Stimulated activated CD4-positive, alpha-beta T cell treated with anti-CD3 and anti-CD28 coated beads, Interleukin-15, amount 100 ng/mL, for 48 hours (primary cell): ENCODE measurements at regions not wholly inside any gene's neighbourhood (a gene's known extent, or its start where the extent isn't known, plus 50 kb on each side); places are given as distances from the start of the nearest gene placed in this dataset.
"Not testable (repeated sequence)": the region's sequence is repeated elsewhere in the genome, so short reads cannot be mapped to it uniquely, and the experiment has no call there.

Experiments used
- DNase-seq, 2 donors: peaks; one replicate each; pipeline ENCODE4 v3.0.0-alpha.2; 2020; ENCODE audit warnings: low read depth in 2 of 2

- DNase-seq, result no peak
Measured at GRCh38 chr17:70709596-70709995, 540.3 kb downstream of the KCNJ2 start.

DNA sequence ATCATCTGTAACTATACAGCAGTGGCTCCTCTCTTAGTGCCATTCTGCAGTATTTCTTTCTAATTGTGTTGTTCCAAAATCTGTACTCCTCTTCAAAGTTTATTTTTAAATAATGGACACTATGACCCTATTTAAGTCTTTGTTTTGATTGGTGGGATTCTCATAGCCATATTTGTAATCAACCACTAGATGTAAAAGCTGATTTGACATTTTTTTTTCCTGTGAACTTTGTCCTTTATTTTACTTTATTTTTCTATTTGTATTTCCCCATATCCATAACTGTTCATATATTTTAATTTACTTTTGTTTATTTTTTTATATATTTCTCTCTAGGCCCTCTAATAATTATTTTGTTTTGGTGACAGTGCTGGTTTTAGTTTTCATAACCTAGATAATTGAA, 544.4 kb downstream of the KCNJ2 start:
- DNase-seq, result no peak

DNA sequence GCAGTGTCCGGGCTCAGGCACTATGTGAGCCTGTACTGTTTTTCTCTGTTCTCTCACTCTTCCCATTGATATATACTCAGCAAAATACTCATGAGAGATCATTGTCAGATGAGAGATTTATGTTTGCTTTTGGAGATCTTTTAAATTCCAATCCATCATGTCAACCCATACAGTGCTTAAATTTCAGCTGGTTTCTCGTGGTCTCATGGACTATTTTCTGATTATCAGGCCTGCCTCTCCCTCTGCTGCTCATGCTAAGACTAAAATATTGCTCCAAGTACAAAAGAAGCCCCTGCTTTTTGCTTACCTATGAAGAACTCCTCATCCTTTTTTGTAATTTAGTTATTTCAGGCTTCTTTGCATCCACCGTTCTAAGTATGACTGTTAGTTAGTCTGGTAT, 547.2 kb downstream of the KCNJ2 start:
- DNase-seq, result no peak

- DNase-seq, result no peak
Measured at GRCh38 chr17:70717042-70717441, 547.7 kb downstream of the KCNJ2 start.

DNA sequence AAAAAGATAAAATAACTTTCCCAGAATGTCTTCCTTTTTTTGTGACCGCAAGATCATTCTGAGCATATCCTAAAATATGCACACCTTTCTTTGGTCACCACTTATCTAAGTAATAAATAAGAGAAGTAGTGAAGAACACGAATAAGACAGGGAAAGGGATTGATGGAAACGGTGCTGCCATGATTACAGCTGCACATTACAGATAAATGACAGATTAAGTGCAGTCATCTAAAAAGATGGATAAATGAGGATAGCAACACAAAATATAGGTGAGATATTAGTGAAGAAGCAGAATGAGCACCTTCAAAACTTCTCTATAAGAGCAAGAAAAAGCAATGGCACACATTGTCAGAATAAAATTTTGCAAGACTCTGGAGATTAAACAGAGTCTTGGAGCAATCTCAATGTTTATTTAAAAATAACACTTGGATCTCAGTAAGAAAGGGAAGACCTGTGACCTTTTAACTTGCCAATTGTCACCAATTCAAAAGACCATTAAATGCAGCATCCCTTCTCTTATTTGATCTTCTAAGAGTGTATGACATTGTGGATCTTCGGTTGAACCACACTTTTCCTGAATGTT, 567.1 kb downstream of the KCNJ2 start:
- DNase-seq, result no peak

GRCh38 chr17:70739065-70739464, 569.7 kb downstream of the KCNJ2 start:
- no peak for DNase-seq

DNA sequence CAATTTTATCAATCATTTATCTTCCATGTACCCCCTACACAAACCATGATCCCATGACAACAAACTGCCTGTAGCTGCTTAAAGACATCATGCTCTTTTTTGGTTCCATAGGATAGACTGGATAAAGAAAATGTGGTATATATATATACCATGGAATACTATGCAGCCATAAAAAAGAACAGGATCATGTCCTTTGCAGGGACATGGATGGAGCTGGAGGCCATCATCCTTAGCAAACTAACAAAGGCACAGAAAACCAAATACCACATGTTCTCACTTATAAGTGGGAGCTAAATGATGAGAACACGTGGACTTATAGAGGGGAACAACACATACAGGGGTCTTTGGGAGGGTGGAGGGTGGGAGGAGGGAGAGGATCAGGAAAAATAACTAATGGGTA, 577.2 kb downstream of the KCNJ2 start:
- DNase-seq, result not testable (repeated sequence)

GRCh38 chr17:70750983-70751382, 581.7 kb downstream of the KCNJ2 start:
- DNase-seq, result no peak

GRCh38 chr17:70752461-70752860, 583.1 kb downstream of the KCNJ2 start:
- not testable (repeated sequence) for DNase-seq

DNA sequence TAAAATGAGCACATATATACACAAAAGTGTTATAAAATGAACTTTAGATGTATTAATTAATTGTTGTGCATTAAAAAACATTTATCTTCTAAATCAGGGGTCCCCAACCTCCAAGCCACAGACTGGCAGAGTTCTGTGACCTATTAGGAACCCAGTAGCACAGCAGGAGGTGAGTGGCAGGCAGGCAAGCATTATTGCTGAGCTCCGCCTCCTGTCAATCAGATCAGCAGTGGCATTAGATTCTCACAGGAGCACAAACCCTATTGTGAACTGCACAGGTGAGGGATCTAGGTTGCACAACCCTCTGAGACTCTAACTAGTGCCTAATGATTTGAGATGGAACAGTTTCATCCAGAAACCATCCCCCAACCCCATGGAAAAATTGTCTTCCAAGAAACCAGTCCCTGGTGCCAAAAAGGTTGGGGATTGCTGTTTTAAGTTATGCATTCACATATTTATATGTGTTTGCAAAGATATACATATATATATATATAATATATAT, 583.7 kb downstream of the KCNJ2 start:
- DNase-seq, result no peak

DNA sequence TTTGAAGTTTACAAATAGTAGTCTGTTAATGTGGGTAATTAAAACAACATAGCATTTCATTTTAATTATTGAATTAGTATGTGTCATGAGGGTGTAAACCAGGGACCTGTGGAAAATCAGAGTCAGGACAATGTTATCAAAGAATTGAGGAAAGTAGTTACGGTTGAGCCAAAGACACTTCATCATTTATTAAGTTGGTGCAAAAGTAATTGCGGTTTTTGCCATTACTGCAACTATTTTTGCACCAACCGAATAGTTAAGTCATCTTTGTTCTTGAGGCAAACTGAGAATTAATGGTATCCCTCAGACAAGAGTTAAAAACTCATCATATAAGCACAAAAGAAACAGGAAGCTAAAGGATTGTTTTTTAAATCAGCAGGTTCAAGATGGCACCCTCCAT, 593.7 kb downstream of the KCNJ2 start:
- no peak for DNase-seq

GRCh38 chr17:70767102-70767701, 597.9 kb downstream of the KCNJ2 start:
- no peak for DNase-seq

- DNase-seq, result no peak
Measured at GRCh38 chr17:70769956-70770355, 600.6 kb downstream of the KCNJ2 start.

DNA sequence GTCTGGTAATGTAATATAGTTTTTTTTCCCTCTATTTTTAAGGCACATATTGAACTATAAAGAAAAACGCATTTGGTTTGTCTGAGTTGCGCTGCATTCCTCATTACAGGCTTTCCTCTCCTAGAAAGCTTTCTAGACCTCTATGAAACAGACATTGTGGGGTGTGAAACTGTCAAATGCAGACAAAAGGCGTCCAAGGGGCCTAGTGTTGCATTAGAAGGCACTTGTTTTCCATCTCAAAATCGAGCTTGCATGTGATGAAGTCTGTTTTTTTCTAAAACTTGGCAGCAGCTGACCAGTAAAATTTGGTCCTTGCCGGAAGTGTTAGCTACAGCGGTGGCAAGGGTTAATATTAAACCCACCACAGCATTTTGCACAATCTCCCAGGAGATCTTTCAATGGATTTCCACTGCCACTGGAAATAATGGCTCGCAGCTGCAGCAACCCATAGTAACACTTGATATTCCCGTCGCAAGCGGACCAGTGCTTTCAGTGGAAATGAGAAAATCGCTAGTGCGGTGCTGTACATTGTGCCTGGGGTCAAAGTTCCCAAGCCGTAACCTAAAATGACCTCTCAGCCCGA, 602.6 kb downstream of the KCNJ2 start:
- DNase-seq, result no peak

DNA sequence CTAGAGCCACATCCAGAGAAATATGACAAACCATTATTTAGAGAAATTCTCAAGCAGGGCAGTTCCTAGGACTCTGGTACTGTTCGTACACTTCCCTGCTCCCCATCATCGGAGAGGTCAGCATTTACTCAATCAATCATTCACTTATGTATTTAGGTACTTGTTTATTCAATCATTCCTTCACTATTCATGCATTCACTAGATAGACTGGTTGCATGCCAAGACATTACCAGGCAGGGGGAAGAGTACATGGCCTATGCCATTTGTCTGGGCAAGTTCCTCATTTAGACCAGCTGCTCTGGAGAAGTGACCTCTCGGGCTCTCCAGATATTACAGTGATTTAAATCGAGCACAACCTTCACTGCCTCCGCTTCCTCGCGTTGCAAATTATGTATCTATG, 603.4 kb downstream of the KCNJ2 start:
- DNase-seq, result no peak

DNA sequence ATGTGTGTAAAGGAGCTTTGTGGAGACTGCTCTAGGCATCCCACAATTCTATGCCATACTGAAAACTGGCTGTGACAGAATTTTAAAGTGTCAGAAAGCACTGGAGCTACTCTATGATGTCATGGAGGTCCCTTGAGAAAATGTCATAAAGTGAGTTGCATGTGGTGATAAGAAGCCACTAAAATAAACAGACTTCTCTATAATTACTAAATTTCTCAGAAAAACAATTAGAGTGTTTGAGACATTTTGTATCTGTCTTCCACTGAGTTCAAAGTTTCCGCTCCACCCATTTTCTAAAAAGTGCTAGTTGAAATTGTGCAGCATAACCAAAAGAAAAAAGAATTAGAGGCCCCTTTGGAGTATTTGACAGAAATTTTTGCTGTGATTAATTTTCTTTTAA, 603.9 kb downstream of the KCNJ2 start:
- no peak for DNase-seq

GRCh38 chr17:70774339-70775117, 605.2 kb downstream of the KCNJ2 start:
- no peak for DNase-seq

DNA sequence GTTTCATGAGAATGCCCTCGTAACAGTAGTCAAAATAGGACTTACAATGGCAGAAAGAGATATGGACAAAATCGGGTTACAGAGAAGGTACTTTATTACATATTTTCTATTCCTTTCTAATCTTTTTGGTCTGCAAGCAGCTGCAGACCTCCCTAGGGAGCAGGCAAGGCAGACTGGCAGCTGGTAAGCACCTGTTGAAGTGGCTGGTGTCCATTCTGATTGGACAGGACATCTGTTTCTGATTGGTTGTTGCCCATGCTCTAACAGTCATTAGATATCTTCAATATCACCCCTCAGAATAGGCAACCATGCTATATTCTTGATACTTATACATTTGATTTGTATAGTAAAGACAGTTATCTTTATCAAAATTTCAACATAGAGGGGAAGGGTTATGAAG, 606.3 kb downstream of the KCNJ2 start:
- no peak for DNase-seq

- no peak for DNase-seq
Measured at GRCh38 chr17:70776441-70776840, 607.1 kb downstream of the KCNJ2 start.

- no peak for DNase-seq
Measured at GRCh38 chr17:70780031-70780430, 610.7 kb downstream of the KCNJ2 start.

- no peak for DNase-seq
Measured at GRCh38 chr17:70786081-70786480, 616.7 kb downstream of the KCNJ2 start.

- no peak for DNase-seq
Measured at GRCh38 chr17:70787721-70788300, 618.5 kb downstream of the KCNJ2 start.
